ENCODE measurements at regions not wholly inside any gene's neighbourhood (a gene's known extent, or its start where the extent isn't known, plus 50 kb on each side); places are given as distances from the start of the nearest gene placed in this dataset.
"Not testable (repeated sequence)": the region's sequence is repeated elsewhere in the genome, so short reads cannot be mapped to it uniquely, and the experiment has no call there.

DNA sequence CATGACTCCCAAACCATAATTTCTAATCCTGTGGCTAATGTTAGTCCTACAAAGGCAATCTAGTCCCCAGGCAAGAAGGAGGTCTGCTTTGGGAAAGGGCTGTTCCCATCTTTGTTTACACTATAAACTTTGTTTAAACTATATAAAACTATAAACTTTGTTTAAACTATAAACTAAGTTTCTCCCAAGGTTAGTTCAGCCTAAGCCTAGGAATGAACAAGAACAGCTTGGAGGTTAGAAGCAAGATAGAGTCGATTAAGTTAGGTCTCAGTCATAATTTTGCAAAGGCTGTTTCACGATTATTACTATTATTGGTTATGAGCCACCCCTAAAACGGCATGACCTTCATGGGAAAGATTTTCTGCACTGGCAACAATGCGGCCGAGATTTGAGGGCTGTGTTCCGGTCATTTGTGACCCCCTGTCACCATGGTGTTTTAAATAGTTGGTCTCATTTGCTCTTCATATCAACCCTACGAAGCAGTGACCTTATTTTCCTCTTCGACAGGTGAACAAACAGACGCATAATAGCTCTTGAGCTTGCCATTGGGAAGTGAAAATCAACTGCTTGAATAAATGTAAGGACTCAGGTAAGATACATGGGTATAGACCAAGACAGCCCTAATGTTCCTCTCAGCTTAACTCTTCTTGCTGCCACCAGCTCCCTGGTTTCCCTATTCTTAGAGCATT is 322.6 kb upstream of the TMEM132C start:
- Mint-ChIP-seq H3K36me3 (ENCODE audit: insufficient read depth in 2 of 2) (peaks cover 0 to 3% of the 10 kb centered on the region in 2 donors), H3K27ac (no peak overlapping the region), H3K9me3 (peaks cover 7 to 8% of the 10 kb centered on the region in 2 donors), H3K4me3 (no peak overlapping the region), H3K27me3 (ENCODE audit: low read depth) (no peaks in the 10 kb centered on the region), H3K4me1 (ENCODE audit: low read depth) (no peaks in the 10 kb centered on the region)
- no peak for DNase-seq
- ATAC-seq (replicated peaks in 1 of 2): no peak

DNA sequence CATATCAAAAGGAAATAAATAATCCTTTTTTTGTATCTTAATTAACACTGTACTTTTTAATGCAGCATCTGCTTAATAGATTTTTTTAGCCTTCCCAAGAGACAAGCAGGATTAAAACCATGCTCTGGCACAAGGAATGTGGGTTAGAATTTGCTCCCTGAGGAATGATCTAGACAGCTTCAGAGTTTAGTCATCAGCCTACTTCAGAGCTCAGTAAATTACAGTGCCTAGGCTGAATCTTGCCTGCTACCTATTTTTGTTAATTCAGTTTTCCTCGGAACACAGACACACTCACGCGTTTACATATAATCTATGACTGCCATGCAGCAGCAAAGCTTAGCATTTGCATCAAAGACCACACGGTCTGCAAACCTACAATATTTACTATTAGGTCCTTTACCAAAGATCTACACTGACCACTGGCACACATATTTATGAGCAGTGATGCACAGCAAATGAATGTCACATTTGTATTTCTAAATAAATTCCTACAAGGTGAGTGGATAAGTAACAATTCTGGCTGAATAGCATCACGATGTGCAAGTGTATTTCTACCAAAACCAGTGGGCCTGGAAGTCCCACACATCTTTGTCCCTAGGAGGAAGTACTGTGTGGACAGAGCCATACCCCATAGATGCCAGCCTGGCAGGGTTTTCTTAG is 309.8 kb upstream of the TMEM132C start:
- no peaks in the 10 kb centered on the region for H3K27me3 Mint-ChIP-seq (ENCODE audit: low read depth)
- ATAC-seq (replicated peaks in 1 of 2) (no peak), DNase-seq (no peak)
- H3K27ac Mint-ChIP-seq: no peak overlapping the region
- H3K36me3 Mint-ChIP-seq (ENCODE audit: insufficient read depth in 2 of 2): no peaks in the 10 kb centered on the region
- H3K4me3 Mint-ChIP-seq: no peak overlapping the region
- H3K4me1 Mint-ChIP-seq (ENCODE audit: low read depth): no peaks in the 10 kb centered on the region
- peaks cover 4 to 11% of the 10 kb centered on the region in 2 donors for H3K9me3 Mint-ChIP-seq

DNA sequence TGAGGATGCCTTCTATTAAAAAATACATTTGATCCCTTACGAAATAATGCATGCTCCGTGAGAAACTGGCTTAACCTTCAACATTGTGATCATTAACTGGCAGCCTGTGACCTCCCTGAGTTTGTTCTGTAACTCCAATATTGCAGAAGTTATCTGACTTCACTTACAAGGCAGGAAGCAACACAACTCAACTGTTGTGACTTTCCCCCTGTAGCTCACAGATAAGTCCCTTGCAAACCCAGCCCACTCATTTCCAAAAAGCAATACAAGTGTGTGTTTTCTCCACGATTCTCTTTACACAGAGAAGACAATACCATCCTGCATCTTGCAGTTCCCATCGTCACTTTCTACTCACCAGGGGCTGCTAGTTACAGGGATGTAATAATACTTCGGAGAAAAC is 304.7 kb upstream of the TMEM132C start:
- ATAC-seq (replicated peaks in 1 of 2): no peak
- H3K27me3 Mint-ChIP-seq (ENCODE audit: low read depth): no peaks in the 10 kb centered on the region
- peaks cover 8% of the 10 kb centered on the region in 2 donors for H3K9me3 Mint-ChIP-seq
- H3K27ac Mint-ChIP-seq: no peak overlapping the region
- no peak overlapping the region for H3K4me3 Mint-ChIP-seq
- H3K36me3 Mint-ChIP-seq (ENCODE audit: insufficient read depth in 2 of 2): no peaks in the 10 kb centered on the region
- no peaks in the 10 kb centered on the region for H3K4me1 Mint-ChIP-seq (ENCODE audit: low read depth)
- no peak for DNase-seq

DNA sequence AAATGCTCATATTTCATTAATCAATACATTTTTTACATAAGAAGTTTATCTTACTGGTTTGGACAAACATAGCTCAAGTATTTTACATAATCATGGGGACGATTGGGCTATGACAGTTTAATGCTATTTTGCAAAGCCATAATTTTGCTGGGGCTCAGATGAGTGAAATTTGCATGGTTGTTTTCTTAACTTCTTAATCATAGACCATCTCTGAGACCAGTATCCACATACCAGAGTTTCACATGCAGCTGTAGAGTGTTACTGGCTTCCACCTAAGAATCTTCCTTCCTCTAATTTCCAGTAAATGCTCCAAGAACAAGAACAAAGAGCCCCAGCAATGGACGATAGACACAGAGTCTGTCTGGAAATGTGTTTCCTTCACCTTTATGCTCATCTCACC is 303.0 kb upstream of the TMEM132C start:
- H3K9me3 Mint-ChIP-seq: peaks cover 10 to 14% of the 10 kb centered on the region in 2 donors
- DNase-seq (no peak), ATAC-seq (replicated peaks in 1 of 2) (no peak)
- no peak overlapping the region for H3K4me3 Mint-ChIP-seq
- no peaks in the 10 kb centered on the region for H3K27me3 Mint-ChIP-seq (ENCODE audit: low read depth)
- H3K4me1 Mint-ChIP-seq (ENCODE audit: low read depth): no peaks in the 10 kb centered on the region
- peaks cover 0 to 6% of the 10 kb centered on the region in 2 donors for H3K36me3 Mint-ChIP-seq (ENCODE audit: insufficient read depth in 2 of 2)
- no peak overlapping the region for H3K27ac Mint-ChIP-seq

DNA sequence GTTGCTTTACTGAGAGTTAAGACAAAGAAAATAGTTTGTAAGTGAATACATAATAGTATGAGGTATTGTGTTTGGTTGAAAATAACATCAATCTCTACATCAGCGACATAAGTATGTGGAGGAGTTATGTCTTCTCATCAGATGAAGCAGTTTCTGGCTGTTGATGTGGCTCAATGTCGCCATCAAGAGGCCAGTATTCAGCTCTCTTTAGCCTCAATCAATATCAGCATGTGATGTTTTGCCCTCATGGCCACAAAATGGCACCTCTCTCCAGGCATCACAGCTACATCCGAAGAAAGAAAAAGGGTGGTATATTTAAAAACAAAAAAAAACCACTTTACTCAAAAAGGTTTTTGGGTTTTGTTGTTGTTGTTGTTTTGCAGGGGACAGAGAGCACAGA is 302.3 kb upstream of the TMEM132C start:
- Mint-ChIP-seq H3K4me1 (ENCODE audit: low read depth) (no peaks in the 10 kb centered on the region), H3K27me3 (ENCODE audit: low read depth) (no peaks in the 10 kb centered on the region), H3K27ac (no peak overlapping the region), H3K4me3 (no peak overlapping the region), H3K36me3 (ENCODE audit: insufficient read depth in 2 of 2) (peaks cover 0 to 6% of the 10 kb centered on the region in 2 donors), H3K9me3 (peaks cover 9 to 12% of the 10 kb centered on the region in 2 donors)
- ATAC-seq (replicated peaks in 1 of 2): no peak
- no peak for DNase-seq

DNA sequence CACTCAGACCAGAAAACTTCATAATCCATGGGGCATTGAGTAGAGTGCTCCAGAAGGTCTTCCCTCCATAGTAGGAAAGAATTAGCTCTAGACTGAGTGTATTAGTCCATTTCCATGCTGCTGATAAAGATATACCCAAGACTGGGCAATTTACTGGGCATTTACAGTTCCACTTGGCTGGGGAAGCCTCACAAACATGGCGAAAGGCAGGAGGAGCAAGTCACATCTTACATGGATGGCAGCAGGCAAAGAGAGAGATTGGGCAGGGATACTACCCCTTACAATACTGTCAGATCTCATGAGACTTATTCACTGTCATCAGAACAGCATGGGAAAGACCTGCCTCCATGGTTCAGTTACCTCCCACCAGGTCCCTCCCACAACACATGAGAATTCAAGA is 300.6 kb upstream of the TMEM132C start:
- Mint-ChIP-seq H3K36me3 (ENCODE audit: insufficient read depth in 2 of 2) (peaks cover 0 to 6% of the 10 kb centered on the region in 2 donors), H3K27ac (no peak overlapping the region), H3K4me3 (no peak overlapping the region), H3K27me3 (ENCODE audit: low read depth) (no peaks in the 10 kb centered on the region), H3K9me3 (peaks cover 6 to 12% of the 10 kb centered on the region in 2 donors), H3K4me1 (ENCODE audit: low read depth) (no peaks in the 10 kb centered on the region)
- no peak for DNase-seq
- no peak for ATAC-seq (replicated peaks in 1 of 2)

DNA sequence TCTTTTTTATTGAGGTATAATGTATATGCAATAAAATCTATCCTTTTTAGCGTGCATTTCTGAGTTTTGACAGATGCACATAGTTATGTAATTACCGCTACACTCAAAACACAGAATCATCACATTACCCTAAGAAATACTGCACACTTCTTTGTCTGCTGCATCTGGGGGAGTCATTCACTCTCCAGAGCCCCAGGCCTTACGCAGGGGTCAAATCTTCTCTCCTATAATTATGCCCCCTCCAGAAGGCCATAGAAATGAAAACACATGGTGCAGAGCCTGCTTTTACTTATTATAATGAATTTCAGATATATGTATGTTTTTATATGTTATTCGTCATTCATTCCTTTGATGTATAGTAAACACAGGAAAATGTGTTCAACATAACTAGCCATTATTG is 296.5 kb upstream of the TMEM132C start:
- H3K27ac Mint-ChIP-seq: no peak overlapping the region
- peaks cover 11 to 16% of the 10 kb centered on the region in 2 donors for H3K9me3 Mint-ChIP-seq
- H3K4me1 Mint-ChIP-seq (ENCODE audit: low read depth): no peaks in the 10 kb centered on the region
- H3K27me3 Mint-ChIP-seq (ENCODE audit: low read depth): no peaks in the 10 kb centered on the region
- H3K4me3 Mint-ChIP-seq: no peak overlapping the region
- no peak for DNase-seq
- ATAC-seq (replicated peaks in 1 of 2): no peak
- peaks cover 0 to 6% of the 10 kb centered on the region in 2 donors for H3K36me3 Mint-ChIP-seq (ENCODE audit: insufficient read depth in 2 of 2)

DNA sequence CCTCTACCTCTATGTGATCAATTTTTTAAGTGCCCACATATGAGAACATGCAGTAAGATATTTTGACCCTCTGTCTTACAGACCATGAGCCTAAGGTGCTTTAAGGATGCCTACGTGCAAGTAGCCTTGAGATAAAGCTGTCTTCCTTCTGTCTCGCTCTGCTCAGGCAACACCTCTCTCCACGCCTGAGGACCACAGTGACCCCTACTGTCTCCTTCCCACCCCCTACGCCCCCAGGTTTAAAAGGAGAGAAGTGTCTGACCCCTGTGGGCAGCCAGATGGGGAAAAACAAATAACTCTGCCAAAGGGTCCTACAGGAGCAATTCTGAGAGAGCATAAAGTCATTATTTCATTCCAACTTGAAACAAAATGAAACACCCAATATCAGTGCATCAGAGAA is 286.4 kb upstream of the TMEM132C start:
- no peaks in the 10 kb centered on the region for H3K27me3 Mint-ChIP-seq (ENCODE audit: low read depth)
- no peak overlapping the region for H3K27ac Mint-ChIP-seq
- ATAC-seq (replicated peaks in 1 of 2): no peak

DNA sequence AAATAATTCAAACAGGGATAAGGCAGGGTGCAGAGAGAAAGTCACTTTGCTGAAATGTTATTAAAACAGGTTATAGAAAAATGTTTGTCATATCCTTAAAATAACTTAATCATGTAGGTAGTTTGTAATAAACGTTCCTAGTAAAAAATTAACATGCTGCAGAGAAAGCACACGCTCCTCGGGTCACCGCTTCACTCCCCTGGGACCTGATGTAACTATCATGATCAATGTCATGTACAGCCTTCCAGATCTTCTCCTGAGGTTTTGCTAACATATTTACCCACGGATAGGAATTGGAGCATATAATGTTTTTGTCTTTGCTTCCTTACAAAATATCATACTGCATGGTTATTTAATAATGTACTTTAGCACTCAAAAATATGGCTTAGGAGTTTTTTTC is 285.1 kb upstream of the TMEM132C start:
- H3K27me3 Mint-ChIP-seq (ENCODE audit: low read depth): no peaks in the 10 kb centered on the region
- H3K9me3 Mint-ChIP-seq: peaks cover 9 to 11% of the 10 kb centered on the region in 2 donors
- no peaks in the 10 kb centered on the region for H3K4me1 Mint-ChIP-seq (ENCODE audit: low read depth)
- no peak for DNase-seq
- H3K4me3 Mint-ChIP-seq: no peak overlapping the region
- no peak overlapping the region for H3K27ac Mint-ChIP-seq
- peaks cover 0 to 3% of the 10 kb centered on the region in 2 donors for H3K36me3 Mint-ChIP-seq (ENCODE audit: insufficient read depth in 2 of 2)
- ATAC-seq (replicated peaks in 1 of 2): no peak

More for the DNA sequence above, 286.4 kb upstream of the TMEM132C start:
- Mint-ChIP-seq H3K9me3 (peaks cover 9 to 11% of the 10 kb centered on the region in 2 donors), H3K4me3 (no peak overlapping the region), H3K36me3 (ENCODE audit: insufficient read depth in 2 of 2) (peaks cover 0 to 5% of the 10 kb centered on the region in 2 donors), H3K4me1 (ENCODE audit: low read depth) (no peaks in the 10 kb centered on the region)
- no peak for DNase-seq

DNA sequence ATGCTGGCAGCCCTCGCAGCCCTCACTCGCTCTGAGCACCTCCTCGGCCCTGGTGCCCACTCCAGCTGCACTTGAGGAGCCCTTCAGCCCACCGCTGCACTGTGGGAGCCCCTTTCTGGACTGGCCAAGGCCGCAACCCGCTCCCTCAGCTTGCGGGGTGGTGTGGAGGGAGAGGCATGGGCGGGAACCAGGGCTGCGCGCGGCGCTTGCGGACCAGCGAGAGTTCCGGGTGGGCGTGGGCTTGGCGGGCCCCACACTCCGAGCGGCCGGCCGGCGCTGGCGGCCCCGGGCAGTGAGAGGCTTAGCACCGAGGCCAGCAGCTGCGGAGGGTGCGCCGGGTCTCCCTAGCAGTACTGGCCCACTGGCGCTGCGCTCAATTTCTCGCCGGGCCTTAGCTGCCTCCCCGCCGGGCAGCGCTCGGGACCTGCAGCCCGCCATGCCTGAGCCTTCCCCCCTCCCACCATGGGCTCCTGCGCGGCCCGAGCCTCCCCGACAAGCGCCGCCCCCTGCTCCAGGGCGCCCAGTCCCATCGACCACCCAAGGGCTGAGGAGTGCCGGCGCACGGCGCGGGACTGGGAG is 283.7 kb upstream of the TMEM132C start:
- not testable (repeated sequence) for H3K27me3 Mint-ChIP-seq (ENCODE audit: low read depth); H3K4me3 Mint-ChIP-seq; ATAC-seq (replicated peaks in 1 of 2); H3K9me3 Mint-ChIP-seq; H3K27ac Mint-ChIP-seq; DNase-seq; H3K36me3 Mint-ChIP-seq (ENCODE audit: insufficient read depth in 2 of 2); H3K4me1 Mint-ChIP-seq (ENCODE audit: low read depth)

DNA sequence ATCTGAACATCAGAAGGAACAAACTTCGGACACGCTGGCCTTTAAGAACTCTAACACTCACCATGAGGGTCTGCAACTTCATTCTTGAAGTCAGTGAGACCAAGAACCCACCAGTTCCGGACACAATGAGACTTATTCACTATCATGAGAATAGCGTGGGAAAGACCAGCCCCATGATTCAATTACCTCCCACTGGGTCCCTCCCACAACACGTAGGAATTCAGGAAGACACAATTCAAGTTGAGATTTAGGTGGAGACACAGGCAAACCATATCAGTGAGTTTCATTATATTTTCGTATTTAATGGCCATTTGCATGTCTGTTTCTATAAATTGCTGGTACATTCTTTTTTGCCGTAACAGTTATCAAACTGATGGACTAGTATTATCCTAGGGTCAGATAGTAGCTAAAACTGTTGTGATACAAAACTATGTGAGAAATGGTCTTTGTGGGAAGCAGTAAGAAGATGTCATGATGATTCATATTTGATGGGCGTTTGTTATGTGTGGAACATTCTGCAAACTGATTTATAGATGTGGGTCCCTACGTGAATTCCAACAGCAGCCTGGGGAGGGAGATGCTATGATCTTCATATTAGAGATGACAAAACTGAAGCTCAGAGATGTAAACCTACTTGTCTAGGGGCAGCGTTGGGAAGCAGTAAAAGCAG is 282.4 kb upstream of the TMEM132C start:
- Mint-ChIP-seq H3K4me3 (no peak overlapping the region), H3K27me3 (ENCODE audit: low read depth) (no peaks in the 10 kb centered on the region), H3K4me1 (ENCODE audit: low read depth) (no peaks in the 10 kb centered on the region), H3K9me3 (peaks cover 6 to 8% of the 10 kb centered on the region in 2 donors), H3K27ac (no peak overlapping the region), H3K36me3 (ENCODE audit: insufficient read depth in 2 of 2) (peaks cover 0 to 2% of the 10 kb centered on the region in 2 donors)
- no peak for DNase-seq
- ATAC-seq (replicated peaks in 1 of 2): no peak

DNA sequence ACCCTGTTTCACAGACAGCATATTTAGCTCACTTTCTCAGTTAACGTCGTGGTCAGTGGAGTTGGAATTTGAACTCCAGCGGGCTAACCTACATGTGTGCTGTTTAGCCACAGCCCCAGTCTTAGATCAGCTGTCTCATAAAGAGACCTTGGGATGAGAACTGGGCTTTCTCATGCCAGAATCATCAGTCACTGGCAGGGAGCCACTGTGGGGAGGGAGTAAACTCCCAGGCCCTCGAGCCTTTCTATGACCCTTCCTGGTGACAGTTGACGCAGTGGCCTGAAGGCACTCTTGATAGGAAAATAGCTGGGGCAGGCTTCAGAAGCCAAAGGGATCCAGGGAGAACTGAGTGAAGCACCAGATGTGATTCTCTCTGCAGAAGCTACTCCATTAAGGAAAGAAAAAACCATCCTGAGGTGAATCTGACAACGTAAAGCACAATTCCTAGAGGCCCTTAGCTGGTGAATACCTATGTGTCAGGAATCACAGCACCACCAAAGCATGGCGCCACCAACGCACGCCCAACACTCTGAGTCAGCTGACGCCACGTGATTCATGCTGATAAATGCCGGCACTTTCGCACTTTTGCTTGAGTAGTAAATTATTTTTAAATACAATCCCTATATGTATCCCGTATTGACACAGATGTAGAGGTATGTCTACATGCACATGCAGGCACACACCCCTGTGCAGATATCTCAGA is 279.6 kb upstream of the TMEM132C start:
- ATAC-seq (replicated peaks in 1 of 2) (no peak), DNase-seq (no peak)
- H3K4me1 Mint-ChIP-seq (ENCODE audit: low read depth): no peaks in the 10 kb centered on the region
- H3K36me3 Mint-ChIP-seq (ENCODE audit: insufficient read depth in 2 of 2): peaks cover 0 to 2% of the 10 kb centered on the region in 2 donors
- H3K9me3 Mint-ChIP-seq: peaks cover 6 to 9% of the 10 kb centered on the region in 2 donors
- no peak overlapping the region for H3K27ac Mint-ChIP-seq
- no peaks in the 10 kb centered on the region for H3K27me3 Mint-ChIP-seq (ENCODE audit: low read depth)
- no peak overlapping the region for H3K4me3 Mint-ChIP-seq

DNA sequence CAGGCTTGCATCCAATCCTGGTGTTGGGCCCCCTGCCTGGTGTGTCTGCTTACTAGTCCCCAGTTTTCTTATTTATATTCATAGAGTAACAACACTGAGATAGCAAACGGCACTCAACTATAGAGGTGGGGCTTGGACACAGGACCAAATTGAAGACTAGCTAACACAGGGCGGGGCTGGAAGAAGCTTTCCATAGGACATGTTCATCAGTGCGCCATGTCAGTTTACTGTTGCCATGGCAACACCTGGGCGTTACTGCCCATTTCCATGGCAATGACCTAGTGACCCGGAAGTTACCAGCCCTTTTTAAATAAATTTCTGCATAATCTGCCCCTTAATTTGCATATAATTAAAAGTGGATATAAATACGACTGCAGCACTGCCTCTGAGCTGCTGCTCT is 275.5 kb upstream of the TMEM132C start:
- Mint-ChIP-seq H3K4me3 (no peak overlapping the region), H3K27ac (no peak overlapping the region), H3K9me3 (peaks cover 7 to 14% of the 10 kb centered on the region in 2 donors), H3K36me3 (ENCODE audit: insufficient read depth in 2 of 2) (no peaks in the 10 kb centered on the region), H3K4me1 (ENCODE audit: low read depth) (no peaks in the 10 kb centered on the region), H3K27me3 (ENCODE audit: low read depth) (no peaks in the 10 kb centered on the region)
- no peak for ATAC-seq (replicated peaks in 1 of 2)
- DNase-seq: no peak
